Neuron (in vitro differentiated cells): ENCODE measurements at regions not wholly inside any gene's neighbourhood (a gene's known extent, or its start where the extent isn't known, plus 50 kb on each side); places are given as distances from the start of the nearest gene placed in this dataset.

Experiments used
- H2AFZ ChIP-seq: one replicate; pipeline ENCODE4 v1.6.1; 2013; ENCODE audit warnings: low read depth, mild to moderate bottlenecking, inconsistent platforms, low read length, moderate library complexity
- H3K27me3 ChIP-seq: one replicate; pipeline ENCODE4 v1.6.1; 2013; ENCODE audit warnings: low read length; ENCODE audit not compliant: insufficient read depth
- H3K36me3 ChIP-seq: one replicate; pipeline ENCODE4 v1.6.1; 2013; ENCODE audit warnings: low read length; ENCODE audit not compliant: insufficient read depth
- H3K4me1 ChIP-seq: one replicate; pipeline ENCODE4 v1.6.1; 2013; ENCODE audit warnings: low read length; ENCODE audit not compliant: insufficient read depth
- H3K4me3 ChIP-seq: 2 replicates; pipeline ENCODE4 v1.5.1; 2013; ENCODE audit warnings: mild to moderate bottlenecking, low read length, moderate library complexity
- H3K9me3 ChIP-seq: one replicate; pipeline ENCODE4 v1.6.1; 2013; ENCODE audit warnings: low read length

GRCh38 chr4:30939069-30939468, 218.9 kb downstream of the PCDH7 start:
- H3K4me3 ChIP-seq = no peak overlapping the region
- peaks cover under 1% of the 10 kb centered on the region for H3K4me1 ChIP-seq
- H3K36me3 ChIP-seq = no peaks in the 10 kb centered on the region
- H2AFZ ChIP-seq = no peak overlapping the region
- no peaks in the 10 kb centered on the region for H3K9me3 ChIP-seq
- no peaks in the 10 kb centered on the region for H3K27me3 ChIP-seq

DNA sequence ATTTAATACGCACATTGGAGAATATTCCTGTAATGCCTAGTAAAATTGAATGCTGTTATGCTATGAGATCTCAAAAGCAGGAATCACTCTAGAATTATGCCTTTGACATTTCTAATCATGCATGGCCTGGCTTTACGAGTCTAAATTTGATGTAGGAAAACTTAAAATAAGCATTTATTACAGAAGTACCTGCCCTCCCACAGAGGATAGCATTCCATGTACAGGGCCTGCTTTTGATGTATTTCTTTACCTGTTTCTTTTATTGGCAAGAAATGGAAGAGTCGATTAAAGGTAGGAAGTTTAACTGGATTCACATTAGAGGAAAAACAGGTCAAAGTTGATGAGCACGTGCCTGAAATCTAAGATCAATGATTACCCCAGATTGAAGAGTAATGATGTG, 219.5 kb downstream of the PCDH7 start:
- Histone ChIP-seq H3K4me1 (no peaks in the 10 kb centered on the region), H3K9me3 (no peaks in the 10 kb centered on the region), H3K36me3 (no peaks in the 10 kb centered on the region), H3K4me3 (no peak overlapping the region), H2AFZ (no peak overlapping the region), H3K27me3 (no peaks in the 10 kb centered on the region)

- no peaks in the 10 kb centered on the region for H3K9me3 ChIP-seq
- H3K36me3 ChIP-seq = no peaks in the 10 kb centered on the region
- no peak overlapping the region for H2AFZ ChIP-seq
- no peaks in the 10 kb centered on the region for H3K27me3 ChIP-seq
- no peaks in the 10 kb centered on the region for H3K4me1 ChIP-seq
- no peak overlapping the region for H3K4me3 ChIP-seq
Measured at GRCh38 chr4:30941641-30942040, 221.5 kb downstream of the PCDH7 start.

GRCh38 chr4:30943356-30943755, 223.2 kb downstream of the PCDH7 start:
- Histone ChIP-seq H3K4me3 (no peak overlapping the region), H3K27me3 (no peaks in the 10 kb centered on the region), H3K36me3 (no peaks in the 10 kb centered on the region), H2AFZ (no peak overlapping the region), H3K9me3 (no peaks in the 10 kb centered on the region), H3K4me1 (no peaks in the 10 kb centered on the region)

DNA sequence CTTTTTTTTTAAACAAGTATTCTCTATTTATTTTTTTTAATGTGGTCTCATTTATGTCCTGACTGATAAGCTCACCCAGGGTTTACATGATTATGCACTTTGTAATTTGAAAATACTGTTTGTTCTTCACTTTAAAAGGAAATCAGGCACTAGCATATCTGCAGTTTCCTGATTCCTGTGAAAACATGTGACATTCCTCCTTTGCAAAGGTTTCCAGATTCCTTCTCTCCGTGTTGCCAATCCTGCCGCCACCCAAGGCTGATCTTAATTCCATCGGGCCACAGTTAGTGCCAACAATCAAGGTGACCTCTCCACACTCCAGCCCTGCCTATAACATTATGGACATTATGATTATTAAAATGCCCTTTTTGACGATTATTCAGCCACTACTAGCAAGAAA, 225.4 kb downstream of the PCDH7 start:
- no peaks in the 10 kb centered on the region for H3K36me3 ChIP-seq
- no peak overlapping the region for H2AFZ ChIP-seq

DNA sequence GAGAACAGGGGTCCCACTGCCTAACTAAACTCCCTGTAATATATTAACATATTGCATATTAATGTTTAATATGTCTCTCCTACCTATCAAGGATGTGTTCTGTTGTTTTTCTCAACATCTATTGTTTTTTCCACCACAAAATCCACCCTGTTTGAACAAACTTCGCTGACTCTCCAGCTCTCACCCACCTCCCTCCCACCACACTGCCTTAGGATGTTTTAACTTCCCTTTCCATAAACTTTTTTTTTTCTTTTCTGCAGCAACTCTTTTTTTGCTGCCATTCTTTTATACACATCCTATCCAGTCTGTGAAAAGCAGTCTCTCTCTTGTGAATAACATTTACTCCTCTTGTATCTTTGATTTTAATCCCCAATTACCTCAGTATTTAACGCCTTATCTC, 226.1 kb downstream of the PCDH7 start:
- Histone ChIP-seq H2AFZ (no peak overlapping the region), H3K9me3 (no peaks in the 10 kb centered on the region), H3K4me1 (no peaks in the 10 kb centered on the region), H3K36me3 (no peaks in the 10 kb centered on the region), H3K27me3 (no peaks in the 10 kb centered on the region), H3K4me3 (no peak overlapping the region)

More for the DNA sequence above, 225.4 kb downstream of the PCDH7 start:
- Histone ChIP-seq H3K27me3 (no peaks in the 10 kb centered on the region), H3K4me3 (no peak overlapping the region), H3K9me3 (no peaks in the 10 kb centered on the region), H3K4me1 (no peaks in the 10 kb centered on the region)

DNA sequence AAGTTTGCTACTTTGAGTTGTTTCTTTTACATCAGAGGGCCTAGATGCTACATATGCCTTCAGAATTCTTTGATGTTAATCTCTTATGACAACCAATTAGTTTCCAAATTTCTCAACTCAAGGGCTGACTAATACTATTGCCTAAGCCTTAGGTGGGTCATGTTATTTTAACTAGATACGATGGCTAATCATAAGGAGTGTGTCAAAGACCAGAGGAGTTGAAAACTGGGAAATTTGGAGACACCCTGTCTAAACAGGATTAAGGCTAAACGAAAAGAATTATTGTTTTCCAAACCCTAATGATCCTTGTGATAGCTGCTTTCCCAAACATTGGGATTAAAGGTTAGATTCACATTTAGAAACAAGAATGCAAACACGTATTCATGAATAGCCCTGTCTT, 228.5 kb downstream of the PCDH7 start:
- no peak overlapping the region for H2AFZ ChIP-seq
- H3K4me3 ChIP-seq = no peak overlapping the region
- no peaks in the 10 kb centered on the region for H3K27me3 ChIP-seq
- H3K9me3 ChIP-seq = no peaks in the 10 kb centered on the region
- H3K36me3 ChIP-seq = no peaks in the 10 kb centered on the region
- H3K4me1 ChIP-seq = no peaks in the 10 kb centered on the region

- no peaks in the 10 kb centered on the region for H3K36me3 ChIP-seq
- no peaks in the 10 kb centered on the region for H3K27me3 ChIP-seq
- no peak overlapping the region for H2AFZ ChIP-seq
- H3K4me1 ChIP-seq = no peaks in the 10 kb centered on the region
- no peak overlapping the region for H3K4me3 ChIP-seq
- H3K9me3 ChIP-seq = no peaks in the 10 kb centered on the region
Measured at GRCh38 chr4:30950737-30951136, 230.6 kb downstream of the PCDH7 start.

DNA sequence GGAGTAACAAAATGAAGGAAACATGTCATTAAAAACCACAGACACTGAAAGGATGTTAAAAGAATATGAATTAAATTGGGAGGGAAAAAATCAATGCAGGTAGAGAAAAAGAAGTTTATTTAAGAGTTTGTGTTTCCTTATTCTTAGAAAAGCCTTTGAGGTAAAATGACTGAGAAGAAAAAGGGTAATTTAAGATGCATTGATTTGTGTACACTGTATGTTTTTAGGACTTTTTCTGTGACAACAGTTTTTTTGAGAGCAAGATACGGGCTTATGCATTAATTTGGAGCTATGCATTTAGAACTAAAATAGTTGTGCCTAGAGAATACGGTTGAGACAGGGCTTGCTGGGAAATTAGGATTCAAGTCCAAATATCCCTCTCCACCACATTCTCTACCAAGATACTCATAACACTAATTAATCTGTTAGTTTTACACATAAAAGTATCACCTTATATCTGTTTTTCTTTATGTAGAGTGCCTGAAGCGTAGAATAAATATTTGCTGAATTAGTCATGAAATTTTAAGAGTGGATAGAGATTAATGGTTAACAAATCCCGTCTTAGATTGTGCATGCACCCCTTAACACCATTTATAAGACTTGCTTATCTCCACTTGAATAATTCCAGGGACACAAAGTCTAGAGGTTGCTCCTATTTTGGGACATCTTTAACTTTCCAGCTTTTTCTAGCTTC, 232.5 kb downstream of the PCDH7 start:
- no peaks in the 10 kb centered on the region for H3K27me3 ChIP-seq
- no peaks in the 10 kb centered on the region for H3K4me1 ChIP-seq
- no peak overlapping the region for H3K4me3 ChIP-seq
- H3K9me3 ChIP-seq = no peaks in the 10 kb centered on the region
- no peak overlapping the region for H2AFZ ChIP-seq
- no peaks in the 10 kb centered on the region for H3K36me3 ChIP-seq

DNA sequence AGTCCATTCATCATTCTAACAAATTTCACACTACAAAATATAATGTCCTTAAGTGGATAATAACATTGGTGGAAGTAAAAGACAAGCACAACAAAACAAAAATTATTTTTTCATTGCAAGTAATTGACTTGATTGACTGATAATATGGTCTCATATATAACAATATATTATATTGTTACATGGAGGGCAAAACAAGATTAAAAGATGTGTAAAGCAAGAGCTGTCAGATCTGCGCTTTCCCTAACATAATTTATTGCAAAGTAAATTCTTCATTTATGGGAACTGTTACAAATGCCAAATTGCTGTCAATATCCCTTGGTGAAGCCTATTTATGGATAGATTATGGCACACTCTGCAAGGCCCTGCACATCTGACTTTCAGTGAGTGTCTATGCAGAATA, 233.6 kb downstream of the PCDH7 start:
- H3K9me3 ChIP-seq = no peaks in the 10 kb centered on the region
- H3K27me3 ChIP-seq = no peaks in the 10 kb centered on the region
- no peaks in the 10 kb centered on the region for H3K36me3 ChIP-seq
- H3K4me1 ChIP-seq = no peaks in the 10 kb centered on the region
- no peak overlapping the region for H3K4me3 ChIP-seq
- no peak overlapping the region for H2AFZ ChIP-seq

GRCh38 chr4:30956916-30957315, 236.7 kb downstream of the PCDH7 start:
- H3K36me3 ChIP-seq = no peaks in the 10 kb centered on the region
- no peak overlapping the region for H3K4me3 ChIP-seq
- no peaks in the 10 kb centered on the region for H3K27me3 ChIP-seq
- H3K9me3 ChIP-seq = no peaks in the 10 kb centered on the region
- H3K4me1 ChIP-seq = no peaks in the 10 kb centered on the region
- H2AFZ ChIP-seq = no peak overlapping the region

GRCh38 chr4:30957706-30958105, 237.5 kb downstream of the PCDH7 start:
- no peak overlapping the region for H2AFZ ChIP-seq
- no peak overlapping the region for H3K4me3 ChIP-seq
- H3K9me3 ChIP-seq = no peaks in the 10 kb centered on the region
- H3K27me3 ChIP-seq = no peaks in the 10 kb centered on the region
- H3K36me3 ChIP-seq = no peaks in the 10 kb centered on the region
- H3K4me1 ChIP-seq = no peaks in the 10 kb centered on the region

- H3K36me3 ChIP-seq = no peaks in the 10 kb centered on the region
- no peaks in the 10 kb centered on the region for H3K9me3 ChIP-seq
- no peak overlapping the region for H2AFZ ChIP-seq
- H3K27me3 ChIP-seq = no peaks in the 10 kb centered on the region
- H3K4me3 ChIP-seq = no peak overlapping the region
- H3K4me1 ChIP-seq = no peaks in the 10 kb centered on the region
Measured at GRCh38 chr4:30959781-30960485, 239.8 kb downstream of the PCDH7 start.

- no peaks in the 10 kb centered on the region for H3K4me1 ChIP-seq
- no peak overlapping the region for H2AFZ ChIP-seq
- no peaks in the 10 kb centered on the region for H3K9me3 ChIP-seq
- H3K36me3 ChIP-seq = no peaks in the 10 kb centered on the region
- no peak overlapping the region for H3K4me3 ChIP-seq
- H3K27me3 ChIP-seq = no peaks in the 10 kb centered on the region
Measured at GRCh38 chr4:30962939-30963338, 242.8 kb downstream of the PCDH7 start.
